ENCODE measurements at regions not wholly inside any gene's neighbourhood (a gene's known extent, or its start where the extent isn't known, plus 50 kb on each side); places are given as distances from the start of the nearest gene placed in this dataset.

GRCh38 chr6:90952176-90952575 lies 365.3 kb upstream of the MAP3K7 start:
- no peak overlapping the region for H3K9ac ChIP-seq (ENCODE audit: control insufficient read depth, extremely low read depth, insufficient read depth, low read length)
- H3K4me1 ChIP-seq (ENCODE audit: control insufficient read depth, extremely low read depth, insufficient read depth, low read length): no peaks in the 10 kb centered on the region
- dilution Hi-C loops (cut with MboI; ENCODE audit: extremely low pct_ligation_motif_present, low sequenced_read_pairs): no loop called here
- H3K27ac ChIP-seq (ENCODE audit: control insufficient read depth, insufficient read depth, low read length): no peak overlapping the region
- H3K4me2 ChIP-seq (ENCODE audit: control insufficient read depth, extremely low read depth, insufficient read depth, low read depth, low read length): no peak overlapping the region
- no peak overlapping the region for H3K4me3 ChIP-seq (ENCODE audit: control insufficient read depth in 2 of 3, extremely low read depth in 1 of 3, insufficient read depth in 2 of 3, low read depth in 1 of 3, low read length in 3 of 3)
- H3K79me2 ChIP-seq (ENCODE audit: control insufficient read depth, insufficient read depth, low read length): no peaks in the 10 kb centered on the region
- no peaks in the 10 kb centered on the region for H4K20me1 ChIP-seq (ENCODE audit: control insufficient read depth, extremely low read depth, insufficient read depth, low read length)
- no peak for FAIRE-seq
- TF ChIP-seq CTCF (optimal IDR thresholded peaks at IDR 0.05 in 1 of 3, IDR thresholded peaks at IDR 0.05 in 1 of 3, conservative IDR thresholded peaks at IDR 0.05 in 1 of 3; ENCODE audit: extremely low read depth in 1 of 3, insufficient read depth in 2 of 3, low read length in 3 of 3) (no peak), EZH2 (IDR thresholded peaks at IDR 0.05; ENCODE audit: low read length) (no peak)
- no peak overlapping the region for H2AFZ ChIP-seq (ENCODE audit: control insufficient read depth, low read length)
- no peaks in the 10 kb centered on the region for H3K9me3 ChIP-seq (ENCODE audit: control insufficient read depth, low read depth, low read length)
- H3K9me1 ChIP-seq (ENCODE audit: control insufficient read depth, extremely low read depth, insufficient read depth, low read length): no peaks in the 10 kb centered on the region
- no peaks in the 10 kb centered on the region for H3K27me3 ChIP-seq (ENCODE audit: control insufficient read depth, extremely low read depth, insufficient read depth, low read length)
- no peaks in the 10 kb centered on the region for H3K36me3 ChIP-seq (ENCODE audit: control insufficient read depth in 2 of 2, extremely low read depth in 1 of 2, insufficient read depth in 2 of 2, low read length in 2 of 2)
- DNase-seq (ENCODE audit: low read depth, low spot score): no peak

- FAIRE-seq (no peak), DNase-seq (ENCODE audit: low read depth, low spot score) (no peak)
- Histone ChIP-seq H3K36me3 (ENCODE audit: control insufficient read depth in 2 of 2, extremely low read depth in 1 of 2, insufficient read depth in 2 of 2, low read length in 2 of 2) (no peaks in the 10 kb centered on the region), H3K4me2 (ENCODE audit: control insufficient read depth, extremely low read depth, insufficient read depth, low read depth, low read length) (no peak overlapping the region), H4K20me1 (ENCODE audit: control insufficient read depth, extremely low read depth, insufficient read depth, low read length) (no peaks in the 10 kb centered on the region), H3K9me3 (ENCODE audit: control insufficient read depth, low read depth, low read length) (no peaks in the 10 kb centered on the region), H3K9me1 (ENCODE audit: control insufficient read depth, extremely low read depth, insufficient read depth, low read length) (no peaks in the 10 kb centered on the region), H3K9ac (ENCODE audit: control insufficient read depth, extremely low read depth, insufficient read depth, low read length) (no peak overlapping the region), H3K27ac (ENCODE audit: control insufficient read depth, insufficient read depth, low read length) (no peak overlapping the region), H3K27me3 (ENCODE audit: control insufficient read depth, extremely low read depth, insufficient read depth, low read length) (no peaks in the 10 kb centered on the region), H3K4me3 (ENCODE audit: control insufficient read depth in 2 of 3, extremely low read depth in 1 of 3, insufficient read depth in 2 of 3, low read depth in 1 of 3, low read length in 3 of 3) (no peak overlapping the region), H2AFZ (ENCODE audit: control insufficient read depth, low read length) (no peak overlapping the region), H3K4me1 (ENCODE audit: control insufficient read depth, extremely low read depth, insufficient read depth, low read length) (no peaks in the 10 kb centered on the region), H3K79me2 (ENCODE audit: control insufficient read depth, insufficient read depth, low read length) (no peaks in the 10 kb centered on the region)
- TF ChIP-seq CTCF (optimal IDR thresholded peaks at IDR 0.05 in 1 of 3, IDR thresholded peaks at IDR 0.05 in 1 of 3, conservative IDR thresholded peaks at IDR 0.05 in 1 of 3; ENCODE audit: extremely low read depth in 1 of 3, insufficient read depth in 2 of 3, low read length in 3 of 3) (no peak), EZH2 (IDR thresholded peaks at IDR 0.05; ENCODE audit: low read length) (no peak)
- dilution Hi-C loops (cut with MboI; ENCODE audit: extremely low pct_ligation_motif_present, low sequenced_read_pairs): no loop called here
Measured at GRCh38 chr6:90948540-90948939, 361.7 kb upstream of the MAP3K7 start.

Measured in keratinocyte (primary cell).